Kidney (tissue), 13 donors: ENCODE measurements at regions not wholly inside any gene's neighbourhood (a gene's known extent, or its start where the extent isn't known, plus 50 kb on each side); places are given as distances from the start of the nearest gene placed in this dataset.

Experiments
- DNase-seq, 5 donors: peaks; one replicate each; pipeline ENCODE4 v3.0.0-alpha.2; 2013 to 2020
- FAIRE-seq: peaks from 2 replicates; lab custom pipeline; 2012; peaks lifted over from hg19 to GRCh38; lab: Jason Lieb, UNC
- H3K27ac ChIP-seq, 2 donors: one replicate each; pipeline ENCODE4 v1.7.0; 2013; ENCODE audit warnings: low read depth in 2 of 2, low read length in 2 of 2, inconsistent platforms in 1 of 2
- H3K27me3 ChIP-seq: one replicate; pipeline ENCODE4 v1.7.1; 2013; ENCODE audit warnings: low read length, inconsistent platforms; ENCODE audit not compliant: control insufficient read depth, insufficient read depth
- H3K36me3 ChIP-seq, 3 donors: one replicate each; pipeline versions ENCODE4 v1.7.0 to v1.7.1; 2013; ENCODE audit warnings: low read length in 3 of 3, control low read depth in 1 of 3, inconsistent platforms in 1 of 3; ENCODE audit not compliant: insufficient read depth in 3 of 3, control insufficient read depth in 2 of 3
- H3K4me1 ChIP-seq, 3 donors: one replicate each; pipeline versions ENCODE4 v1.7.0 to v1.7.1; 2013; ENCODE audit warnings: low read length in 3 of 3, inconsistent platforms in 1 of 3, low read depth in 1 of 3; ENCODE audit not compliant: control insufficient read depth in 2 of 3, insufficient read depth in 2 of 3
- H3K4me3 ChIP-seq, 3 donors: one replicate each; pipeline versions ENCODE4 v1.7.0 to v1.8.1; 2013; ENCODE audit warnings: low read length in 3 of 3, control low read depth in 1 of 3, inconsistent platforms in 1 of 3
- H3K9ac ChIP-seq, 3 donors: one replicate each; pipeline versions ENCODE4 v1.7.0 to v1.7.1; 2013; ENCODE audit warnings: low read length in 3 of 3, control low read depth in 1 of 3, inconsistent platforms in 1 of 3
- H3K9me3 ChIP-seq, 3 donors: one replicate each; pipeline versions ENCODE4 v1.7.0 to v1.7.1; 2013; ENCODE audit warnings: low read length in 3 of 3, control low read depth in 1 of 3, inconsistent platforms in 1 of 3; ENCODE audit not compliant: control insufficient read depth in 2 of 3, insufficient read depth in 1 of 3
- CTCF ChIP-seq: IDR thresholded peaks from 3 replicates; pipeline ENCODE4 v1.5.1; 2012; ENCODE audit warnings: mild to moderate bottlenecking, moderate library complexity, borderline replicate concordance; ENCODE audit not compliant: insufficient read depth; ENCODE audit errors: extremely low read depth
- intact Hi-C: fragments of 100-400 bp; cut with DNase I; formaldehyde crosslinking; loops from one replicate; pipeline ENCODE4 v1.11.1; 2022
- donor health status: control.
- donor health status: control.
- donor health status: control.
- donor health status: control.
- donor health status: control.
- donor health status: DM: yes; HTN: yes; CAD: no.
- donor health status: Normal renal cell carcinoma (clear cell type).

DNA sequence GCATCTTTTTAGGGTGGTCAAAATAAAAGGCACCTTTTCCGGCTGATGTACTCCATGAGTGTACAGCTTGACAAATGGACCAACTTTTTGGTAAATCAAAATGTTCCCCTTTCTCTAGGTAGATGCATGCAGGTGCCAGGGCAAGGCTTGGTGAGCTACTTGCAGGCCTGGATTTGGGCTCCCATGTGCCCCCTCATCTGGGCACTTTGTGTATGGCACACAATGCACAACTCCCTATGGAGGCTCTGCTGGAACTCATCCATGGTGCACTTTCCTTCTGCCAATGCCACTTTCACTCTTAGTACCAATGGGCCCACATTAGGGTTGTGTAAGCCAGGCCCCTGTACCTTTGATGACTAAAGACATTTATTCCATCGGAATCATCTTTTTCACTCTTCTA lies 300.8 kb downstream of the SDHAF3 start:
- Histone ChIP-seq H3K36me3 (no peaks in the 10 kb centered on the region), H3K4me1 (no peaks in the 10 kb centered on the region), H3K27me3 (no peaks in the 10 kb centered on the region), H3K27ac (no peak overlapping the region), H3K9me3 (no peaks in the 10 kb centered on the region), H3K4me3 (no peak overlapping the region), H3K9ac (no peak overlapping the region)
- FAIRE-seq (no peak), DNase-seq (no peak)
- intact Hi-C loops, result no loop called here
- TF ChIP-seq CTCF, result no peak

DNA sequence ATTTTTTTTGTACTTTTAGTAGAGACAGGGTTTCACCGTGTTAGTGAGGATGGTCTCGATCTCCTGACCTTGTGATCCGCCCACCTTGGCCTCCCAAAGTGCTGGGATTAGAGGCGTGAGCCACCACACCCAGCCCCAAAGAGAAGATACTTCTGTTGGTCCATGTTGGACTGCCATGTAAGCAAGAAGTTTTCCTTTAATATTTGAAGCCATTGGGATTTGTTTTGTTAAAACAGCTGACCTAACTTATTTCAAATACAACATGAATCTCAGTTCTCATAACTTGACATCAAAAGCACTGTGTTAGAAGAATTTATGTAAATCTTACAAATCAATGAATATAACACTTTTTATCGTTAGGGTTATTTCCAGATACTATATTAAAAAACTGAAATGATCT lies 302.4 kb downstream of the SDHAF3 start:
- Histone ChIP-seq H3K36me3 (no peaks in the 10 kb centered on the region), H3K27me3 (no peaks in the 10 kb centered on the region), H3K27ac (no peak overlapping the region), H3K4me1 (no peaks in the 10 kb centered on the region), H3K9ac (no peak overlapping the region), H3K4me3 (no peak overlapping the region), H3K9me3 (no peaks in the 10 kb centered on the region)
- intact Hi-C loops, result no loop called here
- FAIRE-seq (no peak), DNase-seq (no peak)
- no peak for TF ChIP-seq CTCF

DNA sequence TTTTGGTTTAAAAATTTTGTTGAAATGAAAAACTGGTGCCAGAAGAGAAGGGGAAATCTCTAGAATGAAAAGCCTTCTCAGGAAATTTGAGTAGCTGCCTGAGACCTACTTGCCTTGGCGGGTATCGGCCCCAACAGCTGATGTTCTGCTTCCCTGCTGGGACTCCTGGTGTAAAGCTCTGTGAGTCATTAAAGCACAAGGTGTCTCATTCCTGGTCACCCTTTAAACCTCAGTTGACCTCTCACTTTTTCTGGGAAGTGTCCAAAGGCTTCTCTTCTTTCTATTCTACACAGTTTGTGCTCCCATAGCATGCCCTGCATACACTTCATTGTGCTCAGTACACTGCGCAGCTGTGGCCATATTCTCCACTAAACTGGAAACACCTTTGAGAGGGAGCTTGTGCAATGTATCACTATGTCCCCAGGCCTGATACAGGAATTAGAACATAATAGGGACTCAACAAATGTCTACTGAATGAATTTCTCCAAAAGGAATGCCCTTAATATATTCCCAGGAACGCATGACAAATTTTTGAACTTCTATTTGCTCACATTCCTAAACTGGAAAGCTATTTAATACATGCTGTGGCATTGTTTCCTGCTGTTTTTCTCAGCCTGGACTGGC lies 303.9 kb downstream of the SDHAF3 start:
- TF ChIP-seq CTCF, result no peak
- intact Hi-C loops, result no loop called here
- FAIRE-seq, result no peak

GRCh38 chr7:97422046-97422445 lies 304.5 kb downstream of the SDHAF3 start:
- H3K9ac ChIP-seq, result no peak overlapping the region
- TF ChIP-seq CTCF, result no peak
- no peaks in the 10 kb centered on the region for H3K36me3 ChIP-seq
- FAIRE-seq, result no peak
- DNase-seq, result no peak
- no peaks in the 10 kb centered on the region for H3K27me3 ChIP-seq
- peak overlapping the region in 1 of 2 donors; percentile 32 for H3K27ac ChIP-seq
- no peaks in the 10 kb centered on the region for H3K4me1 ChIP-seq
- intact Hi-C loops, result no loop called here
- H3K9me3 ChIP-seq, result no peaks in the 10 kb centered on the region
- H3K4me3 ChIP-seq, result no peak overlapping the region

More for the DNA sequence above, 303.9 kb downstream of the SDHAF3 start:
- no peak for DNase-seq
- Histone ChIP-seq H3K27ac (no peak overlapping the region), H3K4me1 (no peaks in the 10 kb centered on the region), H3K9ac (no peak overlapping the region), H3K36me3 (no peaks in the 10 kb centered on the region), H3K4me3 (no peak overlapping the region), H3K27me3 (no peaks in the 10 kb centered on the region), H3K9me3 (no peaks in the 10 kb centered on the region)
